ENCODE measurements at regions not wholly inside any gene's neighbourhood (a gene's known extent, or its start where the extent isn't known, plus 50 kb on each side); places are given as distances from the start of the nearest gene placed in this dataset.

DNA sequence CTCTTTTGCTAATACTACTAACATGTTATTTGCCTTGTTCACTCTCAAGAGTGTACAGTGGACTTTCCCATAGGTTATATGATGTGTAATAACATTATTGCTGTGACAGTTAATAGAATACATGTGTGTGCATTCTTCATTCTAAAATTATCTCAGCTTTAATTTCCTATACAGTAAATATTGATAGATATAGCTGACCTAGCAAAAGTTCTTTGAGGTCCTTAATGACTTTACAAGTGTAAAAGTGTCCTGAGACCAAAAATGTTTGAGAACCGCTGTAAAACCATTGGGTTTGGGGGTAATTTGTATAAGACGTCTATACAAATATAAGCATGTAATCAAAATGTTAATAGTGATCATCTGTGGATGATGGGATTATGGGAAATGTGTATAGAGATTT, 469.5 kb upstream of the PROK2 start:
- no peak for DNase-seq (ENCODE audit: low read depth in 4 of 4, low spot score in 3 of 4)

DNA sequence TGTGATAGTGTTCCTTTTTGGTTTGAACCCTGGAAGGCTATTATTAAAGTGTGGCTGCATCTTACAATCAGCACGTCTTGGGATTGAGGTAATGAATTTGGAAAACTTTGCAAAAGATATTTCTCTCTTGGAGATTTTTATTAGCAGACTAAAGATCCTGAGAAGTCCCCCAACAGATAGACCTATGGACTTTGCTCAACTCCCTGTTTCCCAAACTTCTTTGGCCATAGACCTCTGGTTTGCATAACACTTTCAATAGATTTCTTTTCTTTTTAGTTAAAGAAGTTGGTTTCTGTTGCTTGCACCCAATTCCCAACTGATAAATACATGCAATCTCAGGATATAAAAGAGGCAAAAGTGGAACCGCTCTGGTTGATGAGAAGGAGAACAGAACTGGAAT, 465.8 kb upstream of the PROK2 start:
- DNase-seq (ENCODE audit: low read depth in 4 of 4, low spot score in 3 of 4) = no peak

DNA sequence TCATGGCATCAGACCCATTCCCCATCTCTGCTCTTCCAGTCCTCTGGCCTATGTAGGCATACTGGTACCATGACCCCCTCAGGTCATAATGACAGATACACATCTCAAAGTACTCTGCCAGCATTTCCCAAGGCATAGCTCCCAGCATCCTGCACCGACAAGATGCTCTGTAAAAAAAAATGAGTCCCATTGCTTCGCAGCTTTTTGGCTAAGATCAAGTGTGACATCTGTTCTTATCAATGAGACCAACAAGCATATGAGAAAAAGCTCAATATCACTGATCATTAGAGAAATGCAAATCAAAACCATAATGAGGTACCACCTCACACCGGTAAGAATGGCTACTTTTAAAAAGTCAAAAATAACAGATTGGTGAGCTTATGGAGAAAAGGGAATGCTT, 463.9 kb upstream of the PROK2 start:
- no peak for DNase-seq (ENCODE audit: low read depth in 4 of 4, low spot score in 3 of 4)

DNA sequence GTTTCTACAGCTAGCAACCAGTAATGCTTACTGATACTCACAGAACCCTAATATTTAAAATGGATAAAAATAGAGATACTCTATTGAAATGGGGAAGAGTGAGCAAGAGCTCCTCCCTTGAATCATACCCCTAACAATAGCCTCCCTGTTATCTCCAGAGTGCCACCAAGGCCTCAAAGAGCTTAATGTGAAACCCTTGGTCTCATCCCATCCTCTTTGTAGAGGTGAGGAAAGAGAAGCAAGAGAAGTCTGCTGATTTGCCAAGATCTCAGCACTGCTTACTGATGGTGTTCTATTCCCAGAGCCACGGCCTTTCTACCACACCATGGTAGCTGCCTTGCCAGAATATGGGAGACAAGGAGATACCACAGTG, 463.4 kb upstream of the PROK2 start:
- DNase-seq (ENCODE audit: low read depth in 4 of 4, low spot score in 3 of 4) = no peak

DNA sequence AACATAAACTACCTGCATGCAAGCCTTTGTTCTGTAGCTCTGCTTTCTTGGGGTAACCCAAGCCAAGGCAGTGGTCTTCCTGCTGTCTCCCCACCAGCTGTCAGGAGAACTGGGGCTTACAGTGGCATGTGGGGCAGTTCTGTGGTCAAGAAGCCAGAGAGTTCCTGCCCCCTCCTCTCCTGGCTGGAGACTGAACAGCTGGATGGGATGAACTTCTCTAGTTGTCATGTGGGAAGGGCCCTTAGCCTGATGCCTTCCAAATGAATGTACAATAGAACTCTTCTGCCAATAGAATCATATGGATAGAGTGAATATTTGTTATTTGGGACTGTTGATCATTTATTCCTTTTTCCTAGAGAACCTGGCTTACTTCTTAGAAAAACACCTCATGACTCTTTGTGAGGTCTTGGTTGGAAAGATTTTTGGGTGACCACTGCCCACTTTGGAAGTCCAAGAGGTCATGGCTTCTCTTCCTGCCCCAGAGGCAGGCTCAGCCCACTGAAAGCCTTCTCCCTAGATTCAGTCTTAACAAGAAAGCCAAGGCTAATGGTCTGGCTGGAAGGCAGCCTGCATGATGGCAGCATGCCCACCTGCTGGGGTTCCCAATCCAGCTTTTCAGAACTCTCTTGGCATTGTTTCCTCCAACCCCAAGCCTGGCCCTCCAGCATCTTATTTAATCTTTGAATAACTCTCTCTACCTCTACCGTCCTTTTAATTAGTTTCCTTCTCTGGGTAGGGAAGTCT, 462.9 kb upstream of the PROK2 start:
- DNase-seq (ENCODE audit: low read depth in 4 of 4, low spot score in 3 of 4) = no peak

DNA sequence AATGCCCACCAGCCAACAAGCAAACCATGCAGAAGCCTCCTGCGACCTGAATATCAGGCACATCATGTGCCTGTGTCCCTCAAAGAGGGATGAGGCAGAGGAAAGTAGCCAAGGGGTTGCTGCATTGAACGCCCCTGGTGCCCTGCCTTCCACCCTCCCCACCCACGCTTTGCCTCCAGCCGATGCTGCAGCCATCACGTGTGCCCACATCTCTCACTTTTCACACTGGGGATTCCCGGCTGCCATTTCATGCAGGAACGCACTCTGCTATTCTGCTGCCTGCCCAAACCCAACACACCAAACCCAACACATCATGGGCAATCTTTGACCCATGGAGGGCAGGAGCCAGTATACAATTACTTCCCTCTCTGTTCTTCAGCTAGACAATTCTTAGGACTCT, 462.2 kb upstream of the PROK2 start:
- DNase-seq (ENCODE audit: low read depth in 4 of 4, low spot score in 3 of 4) = no peak

DNA sequence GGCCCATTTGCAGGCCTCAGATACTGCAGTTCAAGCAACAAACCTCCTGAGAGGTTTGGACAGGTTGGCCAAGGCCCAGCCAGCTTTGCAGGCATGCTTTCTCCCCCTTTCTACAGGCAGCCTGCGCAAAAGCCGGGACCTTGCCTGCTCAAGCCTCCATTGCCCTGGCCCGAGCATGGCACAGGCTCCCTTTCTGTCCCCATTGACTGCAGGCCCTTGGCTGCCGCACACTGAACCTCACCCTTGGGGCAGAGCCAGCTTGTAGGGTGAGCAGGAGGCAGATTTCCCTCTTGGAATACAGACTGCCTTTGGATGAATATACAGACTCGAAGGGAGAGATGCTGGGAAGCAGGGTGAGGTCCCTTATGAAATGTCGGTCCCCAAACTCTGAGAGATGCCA, 461.7 kb upstream of the PROK2 start:
- no peak for DNase-seq (ENCODE audit: low read depth in 4 of 4, low spot score in 3 of 4)

DNA sequence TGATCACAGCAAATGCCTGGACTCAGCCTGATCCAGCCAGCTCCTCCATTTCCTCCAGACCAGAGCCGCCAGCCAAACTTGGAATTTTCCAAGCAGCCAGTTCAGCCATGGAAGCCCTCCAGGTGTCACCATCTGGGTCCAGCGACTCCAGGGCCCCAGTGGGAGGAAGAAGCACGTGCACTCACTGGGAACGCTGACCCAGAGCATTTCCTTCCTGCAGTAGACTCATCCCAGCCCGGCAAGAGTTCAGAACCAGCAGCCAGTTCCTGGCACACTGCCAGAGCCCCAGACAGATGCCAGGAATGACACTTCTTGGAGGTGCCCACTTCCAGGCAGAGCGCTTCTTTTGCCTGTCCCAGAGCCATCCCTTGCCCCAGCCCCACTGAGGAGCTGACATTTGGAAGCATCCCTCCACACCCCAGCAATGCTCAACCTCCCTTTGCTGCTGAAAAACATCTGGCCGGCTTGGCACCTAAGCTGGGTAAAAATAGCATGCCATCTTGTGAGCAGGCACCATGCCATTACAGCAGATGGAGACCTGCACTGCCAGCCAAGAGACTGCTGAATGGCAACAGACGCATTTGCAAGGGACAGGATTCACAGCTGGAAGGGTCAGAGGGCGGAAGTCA, 460.3 kb upstream of the PROK2 start:
- no peak for DNase-seq (ENCODE audit: low read depth in 4 of 4, low spot score in 3 of 4)

DNA sequence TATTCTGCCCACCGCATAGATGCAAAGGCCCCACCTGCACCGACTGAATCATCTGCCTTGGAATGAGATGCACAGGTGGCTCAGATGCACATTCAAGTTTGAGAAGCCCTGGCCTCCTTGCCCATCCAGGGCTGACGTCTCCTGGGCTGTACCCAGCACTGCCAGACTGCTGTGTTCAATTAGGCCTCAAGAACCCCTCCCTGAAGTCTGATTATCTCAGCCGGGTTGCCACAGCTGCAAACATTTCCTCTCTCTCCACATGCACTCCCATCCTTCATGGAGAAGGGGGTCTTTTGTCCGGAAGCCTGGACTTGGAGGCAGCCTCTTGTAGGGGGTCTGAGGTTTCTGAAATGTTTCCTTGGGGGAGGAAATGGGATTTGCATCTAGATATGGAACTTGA, 459.4 kb upstream of the PROK2 start:
- no peak for DNase-seq (ENCODE audit: low read depth in 4 of 4, low spot score in 3 of 4)

DNA sequence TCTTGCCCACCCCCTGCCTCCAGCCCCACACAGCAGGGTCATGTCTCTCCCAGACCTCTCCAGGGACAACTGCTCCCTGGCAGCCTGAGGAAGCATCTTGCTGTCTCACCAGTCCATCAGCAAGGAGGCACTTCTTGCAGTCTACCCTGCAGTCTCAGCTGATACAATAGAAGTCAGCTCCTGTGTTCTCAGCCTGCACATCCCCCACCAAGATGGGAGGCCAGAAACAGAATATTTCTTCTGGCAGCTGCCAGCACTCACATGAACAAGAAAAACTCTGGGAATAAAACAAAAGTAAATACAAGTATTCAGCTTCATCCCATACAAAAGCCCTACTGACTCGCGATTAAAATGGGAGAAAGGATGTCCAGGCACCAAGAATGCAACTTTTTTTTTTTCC, 457.4 kb upstream of the PROK2 start:
- DNase-seq (ENCODE audit: low read depth in 4 of 4, low spot score in 3 of 4) = no peak

DNA sequence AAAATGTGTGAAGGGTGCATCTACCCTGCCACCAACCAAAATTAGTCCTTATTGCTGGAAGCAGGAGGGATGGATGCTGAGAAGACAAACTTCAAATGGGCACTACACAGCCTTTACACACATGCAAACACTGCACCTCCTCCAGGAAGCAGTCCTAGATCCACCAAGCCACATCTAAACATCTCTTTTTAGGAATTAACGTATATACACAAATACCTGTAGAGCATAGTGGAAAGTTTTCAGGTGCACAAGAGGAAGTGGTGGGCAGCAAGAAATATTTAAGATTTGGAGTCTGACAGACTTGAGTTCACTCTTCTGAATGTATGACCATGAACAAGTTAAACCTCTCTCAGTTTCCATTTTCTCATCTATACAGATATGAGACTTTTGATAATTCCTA, 456.6 kb upstream of the PROK2 start:
- no peak for DNase-seq (ENCODE audit: low read depth in 4 of 4, low spot score in 3 of 4)

DNA sequence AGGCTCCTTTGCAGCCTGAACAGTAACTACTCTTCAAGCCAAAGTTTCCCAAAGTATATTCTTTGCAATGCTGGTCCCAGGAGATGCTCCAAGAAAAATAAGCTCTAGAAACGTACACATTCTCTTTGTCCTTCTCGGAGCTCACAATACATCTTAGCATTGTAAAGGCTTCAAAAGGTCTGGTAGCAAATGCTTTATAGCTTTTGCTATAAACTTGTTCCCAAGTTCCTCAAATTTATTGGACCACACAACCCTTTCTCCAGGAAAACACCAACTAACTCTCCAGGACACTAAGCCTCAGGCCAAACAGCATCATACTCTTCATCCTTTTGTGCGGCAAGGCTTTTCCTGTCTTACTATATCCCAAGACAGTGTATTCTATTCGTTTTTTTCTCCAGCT, 455.6 kb upstream of the PROK2 start:
- peak in 1 of 4 donors; percentile 35 for DNase-seq (ENCODE audit: low read depth in 4 of 4, low spot score in 3 of 4)

DNA sequence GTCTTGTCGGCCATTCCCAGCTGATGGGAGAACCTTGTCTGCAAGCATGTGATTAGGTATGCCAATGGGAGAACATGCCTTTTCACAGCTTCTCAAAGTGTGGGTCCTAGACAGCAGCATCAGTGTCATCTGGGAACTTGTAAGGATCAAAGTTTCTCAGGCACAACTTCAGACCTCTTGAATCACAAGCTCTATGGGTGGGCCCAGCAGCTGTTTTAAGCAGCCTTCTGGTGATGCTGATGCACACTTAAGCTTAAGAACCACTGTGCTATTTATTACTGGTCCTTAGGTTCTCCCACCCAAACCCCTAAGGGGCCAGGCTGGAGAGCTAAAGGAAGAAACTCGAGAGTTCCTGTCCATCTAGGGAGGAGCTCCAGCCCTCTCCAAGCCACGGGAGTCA, 453.9 kb upstream of the PROK2 start:
- DNase-seq (ENCODE audit: low read depth in 4 of 4, low spot score in 3 of 4) = no peak

DNA sequence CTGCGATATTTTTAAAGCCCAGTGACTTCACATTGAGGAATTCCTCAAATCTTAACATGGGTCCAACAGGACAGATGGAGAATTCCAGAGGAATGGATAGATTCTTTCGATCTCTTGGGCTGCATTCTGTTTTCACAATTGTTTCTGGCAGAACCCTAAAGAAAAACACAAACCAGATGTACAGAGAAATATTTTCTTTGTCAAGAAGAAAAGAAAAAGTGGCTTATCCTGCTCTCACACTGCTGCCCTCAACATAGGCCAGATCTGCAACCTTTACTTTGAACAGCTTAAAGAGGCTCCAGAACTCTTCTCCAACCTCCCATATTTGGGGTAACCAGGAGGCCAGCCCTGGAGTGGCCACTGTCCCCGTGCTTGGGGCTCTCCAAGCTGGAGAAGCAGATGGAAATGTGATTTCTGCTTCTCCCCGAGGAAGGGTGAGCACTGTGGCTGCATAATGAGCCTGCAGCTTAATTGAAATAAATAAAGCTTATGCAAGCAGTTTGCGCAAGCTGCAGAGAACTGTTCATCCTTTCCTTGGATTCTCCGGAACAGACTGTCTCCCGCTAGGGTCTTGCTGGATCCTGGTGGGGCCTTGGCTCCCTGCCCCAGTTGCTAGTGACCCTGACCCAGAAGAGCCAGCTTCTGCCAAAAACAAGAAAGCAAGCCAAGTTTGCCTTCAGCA, 453.2 kb upstream of the PROK2 start:
- no peak for DNase-seq (ENCODE audit: low read depth in 4 of 4, low spot score in 3 of 4)

DNA sequence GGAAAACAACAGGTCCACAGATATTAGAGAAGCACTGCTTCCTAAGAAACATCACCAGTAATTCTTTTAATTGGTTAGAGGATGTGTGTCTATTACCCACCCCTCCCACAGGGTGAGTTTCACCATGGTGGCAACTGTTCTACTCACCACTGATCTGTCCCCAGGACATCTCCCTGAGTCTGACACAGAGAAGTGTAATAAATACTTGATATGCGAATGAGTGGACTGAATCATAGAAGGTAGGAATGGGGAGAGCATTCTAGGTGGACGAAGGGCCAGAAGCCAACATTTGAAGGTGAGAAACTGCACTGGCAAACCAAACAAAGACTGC, 452.7 kb upstream of the PROK2 start:
- DNase-seq (ENCODE audit: low read depth in 4 of 4, low spot score in 3 of 4) = no peak

DNA sequence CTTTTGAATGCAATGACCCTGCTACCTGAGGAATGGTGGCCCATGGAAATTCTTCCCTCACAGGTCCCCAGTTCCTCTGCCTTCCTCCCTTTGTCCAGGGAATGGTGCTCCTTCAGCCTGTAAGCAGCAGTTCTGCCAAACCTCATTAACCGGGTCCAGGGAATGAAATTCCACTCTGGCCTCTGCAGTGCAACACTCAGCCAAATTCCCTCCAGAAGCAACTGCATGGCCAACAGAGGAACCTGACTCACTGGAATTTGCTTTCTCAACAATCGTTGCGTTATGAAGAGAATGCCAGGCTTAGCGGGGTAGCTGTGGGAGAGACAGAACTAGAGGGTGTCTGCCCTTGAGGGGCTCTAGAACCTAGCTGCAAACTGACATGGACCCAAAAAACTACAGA, 449.4 kb upstream of the PROK2 start:
- no peak for DNase-seq (ENCODE audit: low read depth in 4 of 4, low spot score in 3 of 4)

DNA sequence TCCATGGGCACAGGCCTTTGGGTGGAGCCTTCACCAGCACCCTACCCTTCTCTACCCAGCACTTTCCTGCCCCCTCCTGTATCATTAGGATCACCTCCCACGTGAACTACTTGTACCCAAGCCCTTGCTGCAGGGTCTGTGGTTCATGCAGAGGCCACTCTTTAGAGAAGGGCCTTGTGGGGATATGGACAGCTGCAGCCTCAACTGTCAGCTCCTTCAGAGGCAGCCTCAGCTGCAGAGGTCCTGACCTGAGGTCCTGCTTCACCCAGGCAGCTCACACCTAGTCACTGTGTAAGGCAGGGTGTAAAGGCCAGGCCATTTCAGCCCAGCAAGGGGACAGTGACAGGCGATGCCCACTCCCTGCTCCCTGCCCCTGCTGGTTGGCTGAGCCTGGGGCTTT, 448.6 kb upstream of the PROK2 start:
- DNase-seq (ENCODE audit: low read depth in 4 of 4, low spot score in 3 of 4) = no peak

DNA sequence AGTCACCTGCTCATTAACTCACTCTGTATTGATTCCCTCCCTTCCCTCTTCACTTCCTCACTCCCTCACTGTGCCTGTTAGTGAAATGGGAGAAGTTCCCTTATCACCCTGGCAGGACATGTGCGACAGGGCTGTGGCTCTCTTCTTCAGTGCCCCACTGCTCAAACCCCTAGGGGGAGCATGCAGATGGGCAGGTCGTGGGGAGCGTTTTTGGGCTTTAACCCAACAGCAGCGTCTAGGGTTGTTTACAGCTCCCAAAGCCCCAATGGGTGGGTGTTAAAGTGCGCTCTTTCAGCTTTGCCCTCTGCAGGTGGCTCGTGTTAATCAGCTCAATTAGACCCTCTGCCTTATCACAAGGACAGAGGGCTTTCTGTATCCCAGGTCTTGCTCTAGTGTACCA, 447.8 kb upstream of the PROK2 start:
- no peak for DNase-seq (ENCODE audit: low read depth in 4 of 4, low spot score in 3 of 4)

DNA sequence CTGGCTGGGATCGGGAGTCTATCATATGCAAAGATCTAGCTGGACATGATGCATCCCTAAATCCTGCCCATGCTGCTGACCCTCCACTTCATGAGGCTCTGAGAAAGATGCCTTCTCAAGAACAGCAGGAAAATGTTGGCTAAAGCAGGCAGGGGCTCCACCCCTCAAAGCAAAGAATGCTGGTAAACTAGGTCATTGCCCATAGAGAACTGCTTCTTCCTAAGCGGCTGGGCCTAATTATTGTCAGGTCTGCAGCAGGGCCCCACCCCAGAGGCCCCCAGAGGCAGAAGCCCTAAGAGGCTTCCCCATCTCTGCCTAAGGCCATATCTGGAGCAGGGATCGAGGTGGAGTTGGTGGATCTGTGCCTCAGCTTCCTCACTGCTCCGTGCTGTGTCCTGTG, 447.4 kb upstream of the PROK2 start:
- no peak for DNase-seq (ENCODE audit: low read depth in 4 of 4, low spot score in 3 of 4)

DNA sequence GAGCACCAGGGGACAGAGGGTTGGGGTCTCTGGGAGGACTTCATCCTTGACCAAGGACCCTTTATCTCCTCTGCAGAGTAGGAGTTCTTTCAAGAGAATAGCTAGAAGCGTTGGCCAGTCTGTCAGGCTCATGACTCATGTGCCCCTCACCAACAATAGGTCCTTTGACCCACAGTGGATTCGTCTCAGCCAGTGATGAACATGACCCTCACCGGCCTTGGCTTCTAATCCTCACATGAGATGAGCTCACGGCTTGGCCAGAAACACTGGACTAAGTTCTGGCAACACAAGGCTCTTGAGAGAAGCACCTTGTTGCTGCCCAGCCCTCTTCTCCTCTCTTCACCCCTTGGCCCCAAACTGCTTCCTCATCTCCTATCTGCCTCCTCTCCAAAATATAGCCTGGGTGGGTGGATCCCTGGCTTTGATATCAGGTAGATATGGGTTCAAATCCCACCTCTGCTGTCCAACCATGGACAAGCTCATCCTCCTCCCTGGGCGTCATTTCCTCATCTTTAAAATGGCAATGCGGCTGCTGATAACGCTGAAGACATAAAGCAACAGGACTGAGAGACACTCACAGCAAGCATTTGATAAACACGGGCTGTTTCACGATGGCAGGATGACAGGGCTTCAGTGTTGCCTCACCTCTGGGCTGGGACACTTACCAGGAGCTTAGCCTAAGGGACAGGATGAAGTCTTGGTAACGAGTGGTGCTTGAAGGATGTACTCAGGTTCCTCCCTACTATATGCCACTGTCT, 446.7 kb upstream of the PROK2 start:
- no peak for DNase-seq (ENCODE audit: low read depth in 4 of 4, low spot score in 3 of 4)

DNA sequence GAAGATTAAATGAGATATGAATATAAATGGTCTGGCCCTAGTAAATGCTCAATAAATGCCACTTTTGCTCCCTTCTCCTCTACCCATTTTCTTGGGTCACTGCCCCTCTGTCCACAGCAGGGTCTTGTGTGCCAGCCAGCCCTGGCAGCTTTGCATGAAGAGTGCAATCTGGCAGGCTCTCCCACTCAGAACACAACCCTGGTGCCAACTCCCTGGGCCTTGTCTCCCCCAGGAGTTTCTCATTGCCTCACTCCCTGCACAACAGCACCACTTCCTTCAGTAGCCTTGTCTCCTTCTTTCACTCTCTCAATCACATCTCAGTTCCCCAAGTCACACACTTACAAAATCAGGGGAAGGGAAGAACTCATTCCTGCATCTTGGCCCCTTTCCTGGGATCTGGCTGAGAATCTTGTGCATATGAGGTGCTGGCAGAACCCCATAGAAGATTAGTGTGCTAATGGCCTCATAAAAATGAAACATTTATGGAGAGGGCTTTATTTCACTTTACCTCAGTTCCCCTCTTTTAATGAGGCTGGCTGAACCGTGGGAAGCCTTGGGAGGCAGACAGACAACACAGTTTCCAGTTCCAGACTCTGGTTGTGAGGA, 445.9 kb upstream of the PROK2 start:
- no peak for DNase-seq (ENCODE audit: low read depth in 4 of 4, low spot score in 3 of 4)

Data from left renal pelvis (tissue), 4 donors.